ENCODE measurements at regions not wholly inside any gene's neighbourhood (a gene's known extent, or its start where the extent isn't known, plus 50 kb on each side); places are given as distances from the start of the nearest gene placed in this dataset.

- TF ChIP-seq ZFX (IDR thresholded peaks at IDR 0.05) = no peak
- TF ChIP-seq, protein P1, sequence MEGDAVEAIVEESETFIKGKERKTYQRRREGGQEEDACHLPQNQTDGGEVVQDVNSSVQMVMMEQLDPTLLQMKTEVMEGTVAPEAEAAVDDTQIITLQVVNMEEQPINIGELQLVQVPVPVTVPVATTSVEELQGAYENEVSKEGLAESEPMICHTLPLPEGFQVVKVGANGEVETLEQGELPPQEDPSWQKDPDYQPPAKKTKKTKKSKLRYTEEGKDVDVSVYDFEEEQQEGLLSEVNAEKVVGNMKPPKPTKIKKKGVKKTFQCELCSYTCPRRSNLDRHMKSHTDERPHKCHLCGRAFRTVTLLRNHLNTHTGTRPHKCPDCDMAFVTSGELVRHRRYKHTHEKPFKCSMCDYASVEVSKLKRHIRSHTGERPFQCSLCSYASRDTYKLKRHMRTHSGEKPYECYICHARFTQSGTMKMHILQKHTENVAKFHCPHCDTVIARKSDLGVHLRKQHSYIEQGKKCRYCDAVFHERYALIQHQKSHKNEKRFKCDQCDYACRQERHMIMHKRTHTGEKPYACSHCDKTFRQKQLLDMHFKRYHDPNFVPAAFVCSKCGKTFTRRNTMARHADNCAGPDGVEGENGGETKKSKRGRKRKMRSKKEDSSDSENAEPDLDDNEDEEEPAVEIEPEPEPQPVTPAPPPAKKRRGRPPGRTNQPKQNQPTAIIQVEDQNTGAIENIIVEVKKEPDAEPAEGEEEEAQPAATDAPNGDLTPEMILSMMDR (conservative IDR thresholded peaks at IDR 0.05) = no peak
- no peak overlapping the region for H3K27ac ChIP-seq
These were observed 203.1 kb downstream of the SMAD2 start for GRCh38 chr18:47727409-47727808.

- TF ChIP-seq ZFX (IDR thresholded peaks at IDR 0.05) = no peak
- TF ChIP-seq, protein P1 (conservative IDR thresholded peaks at IDR 0.05) = no peak
- no peak overlapping the region for H3K27ac ChIP-seq
These were observed 203.9 kb downstream of the SMAD2 start for GRCh38 chr18:47726550-47726949.

- TF ChIP-seq, protein P1 (conservative IDR thresholded peaks at IDR 0.05) = no peak
- no peak for TF ChIP-seq ZFX (IDR thresholded peaks at IDR 0.05)
These were observed 204.8 kb downstream of the SMAD2 start for GRCh38 chr18:47725656-47726055.

DNA sequence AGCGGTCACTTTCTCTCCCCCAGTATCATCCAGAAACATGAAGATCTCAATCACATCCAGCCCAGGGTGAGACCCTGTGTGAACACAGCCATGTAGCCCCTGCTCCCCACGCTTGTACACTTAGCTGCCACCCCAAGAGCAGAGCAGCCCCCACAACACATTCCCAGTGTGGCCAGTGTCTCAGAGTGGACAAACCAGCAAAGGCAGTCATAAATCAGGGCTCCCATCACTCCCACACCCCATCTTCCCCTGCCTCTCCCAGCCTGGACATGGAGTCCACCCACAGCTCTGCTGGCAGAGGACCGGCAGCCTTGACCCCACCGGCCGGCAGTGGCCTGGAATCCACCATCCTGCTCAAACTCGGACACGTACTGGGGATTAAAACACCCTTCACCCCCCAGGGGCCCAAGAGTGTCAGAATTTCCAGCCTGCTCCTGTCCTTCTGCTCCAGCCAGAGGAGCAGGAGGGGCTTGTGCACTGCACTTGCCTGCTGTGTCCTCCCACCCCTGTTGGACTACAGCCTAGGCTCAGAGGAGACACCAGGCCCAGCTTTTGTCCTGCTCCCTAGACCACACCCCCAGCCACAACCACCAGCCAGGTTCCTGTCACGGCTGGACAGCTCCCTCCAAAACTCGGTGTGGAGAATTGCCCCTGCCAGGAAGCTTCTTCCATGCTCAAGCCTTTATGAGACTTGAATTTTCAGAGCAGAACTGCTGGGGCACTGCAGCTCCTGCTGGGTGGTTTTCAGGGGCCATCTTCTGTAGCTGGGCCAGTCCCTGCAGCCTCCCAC, 206.1 kb downstream of the SMAD2 start:
- no peak overlapping the region for H3K27ac ChIP-seq
- TF ChIP-seq, protein P1 (conservative IDR thresholded peaks at IDR 0.05) = no peak
- TF ChIP-seq ZFX (IDR thresholded peaks at IDR 0.05) = no peak

More at GRCh38 chr18:47725656-47726055, 204.8 kb downstream of the SMAD2 start:
- H3K27ac ChIP-seq = no peak overlapping the region

GRCh38 chr18:47721876-47722275, 208.6 kb downstream of the SMAD2 start:
- TF ChIP-seq ZFX (IDR thresholded peaks at IDR 0.05) = no peak
- TF ChIP-seq, protein P1 (conservative IDR thresholded peaks at IDR 0.05) = no peak
- no peak overlapping the region for H3K27ac ChIP-seq

DNA sequence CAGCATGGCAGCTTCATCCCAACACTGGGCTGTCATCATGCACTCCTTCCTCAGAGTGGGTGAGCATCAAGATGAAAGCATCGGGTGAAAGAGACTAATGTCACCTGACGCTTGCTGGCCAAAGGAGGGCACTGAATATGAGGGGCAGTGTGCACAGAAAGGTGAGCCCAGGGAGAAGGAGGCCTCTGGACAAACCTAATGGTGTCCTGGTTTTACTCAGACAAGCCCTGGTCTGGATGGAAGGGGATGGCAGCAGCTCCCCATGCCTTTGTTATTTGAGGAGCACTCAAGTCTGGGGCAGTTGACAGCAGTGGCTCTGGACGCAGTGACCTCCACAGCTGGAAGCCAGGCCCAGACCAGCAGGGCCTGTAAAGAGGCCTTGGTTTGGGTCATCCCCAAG, 209.7 kb downstream of the SMAD2 start:
- no peak for TF ChIP-seq ZFX (IDR thresholded peaks at IDR 0.05)
- TF ChIP-seq, protein P1 (conservative IDR thresholded peaks at IDR 0.05) = no peak
- H3K27ac ChIP-seq = no peak overlapping the region

- no peak for TF ChIP-seq ZFX (IDR thresholded peaks at IDR 0.05)
- TF ChIP-seq, protein P1 (conservative IDR thresholded peaks at IDR 0.05) = no peak
- no peak overlapping the region for H3K27ac ChIP-seq
These were observed 211.2 kb downstream of the SMAD2 start for GRCh38 chr18:47719096-47719780.
